Progenitor cell of endocrine pancreas (in vitro differentiated cells): ENCODE measurements at regions not wholly inside any gene's neighbourhood (a gene's known extent, or its start where the extent isn't known, plus 50 kb on each side); places are given as distances from the start of the nearest gene placed in this dataset.

ENCODE experiments used
- DNase-seq: peaks from one replicate; pipeline ENCODE4 v3.0.0; 2021; ENCODE audit warnings: low spot score; ENCODE audit not compliant: unreplicated experiment
- H3K27ac Mint-ChIP-seq: 2 replicates; pipeline ENCODE4 v1.8.0; 2021; ENCODE audit warnings: mild to moderate bottlenecking, moderate library complexity, mixed read lengths
- H3K27me3 Mint-ChIP-seq: 2 replicates; pipeline ENCODE4 v1.8.0; 2021; ENCODE audit warnings: mixed read lengths
- H3K36me3 Mint-ChIP-seq: 2 replicates; pipeline ENCODE4 v1.8.0; 2022; ENCODE audit warnings: mixed read lengths; ENCODE audit not compliant: insufficient read depth
- H3K4me1 Mint-ChIP-seq: 2 replicates; pipeline ENCODE4 v1.8.0; 2021; ENCODE audit warnings: low read depth, mixed read lengths
- H3K4me3 Mint-ChIP-seq: 2 replicates; pipeline ENCODE4 v1.8.0; 2021; ENCODE audit warnings: low read depth, mild to moderate bottlenecking, moderate library complexity, mixed read lengths
- H3K9me3 Mint-ChIP-seq: 2 replicates; pipeline ENCODE4 v1.8.0; 2021; ENCODE audit warnings: low read depth, mixed read lengths
- TF ChIP-seq, protein P1 (sequence below): fragments of 200-600 bp; sonication (generic); IDR thresholded peaks from one replicate; pipeline ENCODE4 v1.5.0; 2021; ENCODE audit warnings: antibody characterized with exemption, mild to moderate bottlenecking; ENCODE audit not compliant: unreplicated experiment

DNA sequence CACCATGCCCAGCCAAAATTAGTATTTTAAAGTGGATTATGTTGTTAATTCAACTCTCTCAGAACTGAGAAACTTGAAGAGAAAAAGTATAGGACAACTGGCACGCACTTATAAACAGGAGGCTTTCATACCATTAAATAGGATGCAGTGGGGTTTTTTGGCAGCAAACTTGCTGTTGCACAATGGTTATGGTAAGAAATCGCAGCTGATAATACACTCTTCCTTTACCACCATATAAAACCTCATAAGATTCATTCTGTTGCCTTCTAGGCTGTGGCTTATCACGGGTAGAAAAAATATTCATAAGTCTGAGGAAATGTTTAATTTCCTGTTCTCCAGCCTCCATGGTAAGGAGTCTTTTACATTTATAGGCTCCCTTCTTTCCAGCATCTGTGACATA is 95.3 kb downstream of the TMCO5A start:
- H3K4me1 Mint-ChIP-seq: no peaks in the 10 kb centered on the region
- no peaks in the 10 kb centered on the region for H3K9me3 Mint-ChIP-seq
- no peak overlapping the region for H3K27ac Mint-ChIP-seq
- no peaks in the 10 kb centered on the region for H3K27me3 Mint-ChIP-seq
- DNase-seq: no peak
- H3K4me3 Mint-ChIP-seq: no peak overlapping the region
- TF ChIP-seq, protein P1, sequence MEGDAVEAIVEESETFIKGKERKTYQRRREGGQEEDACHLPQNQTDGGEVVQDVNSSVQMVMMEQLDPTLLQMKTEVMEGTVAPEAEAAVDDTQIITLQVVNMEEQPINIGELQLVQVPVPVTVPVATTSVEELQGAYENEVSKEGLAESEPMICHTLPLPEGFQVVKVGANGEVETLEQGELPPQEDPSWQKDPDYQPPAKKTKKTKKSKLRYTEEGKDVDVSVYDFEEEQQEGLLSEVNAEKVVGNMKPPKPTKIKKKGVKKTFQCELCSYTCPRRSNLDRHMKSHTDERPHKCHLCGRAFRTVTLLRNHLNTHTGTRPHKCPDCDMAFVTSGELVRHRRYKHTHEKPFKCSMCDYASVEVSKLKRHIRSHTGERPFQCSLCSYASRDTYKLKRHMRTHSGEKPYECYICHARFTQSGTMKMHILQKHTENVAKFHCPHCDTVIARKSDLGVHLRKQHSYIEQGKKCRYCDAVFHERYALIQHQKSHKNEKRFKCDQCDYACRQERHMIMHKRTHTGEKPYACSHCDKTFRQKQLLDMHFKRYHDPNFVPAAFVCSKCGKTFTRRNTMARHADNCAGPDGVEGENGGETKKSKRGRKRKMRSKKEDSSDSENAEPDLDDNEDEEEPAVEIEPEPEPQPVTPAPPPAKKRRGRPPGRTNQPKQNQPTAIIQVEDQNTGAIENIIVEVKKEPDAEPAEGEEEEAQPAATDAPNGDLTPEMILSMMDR: no peak
- no peaks in the 10 kb centered on the region for H3K36me3 Mint-ChIP-seq

- H3K36me3 Mint-ChIP-seq: no peaks in the 10 kb centered on the region
- H3K27ac Mint-ChIP-seq: no peak overlapping the region
- H3K4me1 Mint-ChIP-seq: no peaks in the 10 kb centered on the region
- H3K4me3 Mint-ChIP-seq: no peak overlapping the region
- no peaks in the 10 kb centered on the region for H3K9me3 Mint-ChIP-seq
- no peak for DNase-seq
- peaks cover 4% of the 10 kb centered on the region for H3K27me3 Mint-ChIP-seq
- TF ChIP-seq, protein P1: no peak
Observed at GRCh38 chr15:38030609-38031008, 96.2 kb downstream of the TMCO5A start.

- no peak for DNase-seq
Observed at GRCh38 chr15:38035701-38036100, 101.3 kb downstream of the TMCO5A start.

DNA sequence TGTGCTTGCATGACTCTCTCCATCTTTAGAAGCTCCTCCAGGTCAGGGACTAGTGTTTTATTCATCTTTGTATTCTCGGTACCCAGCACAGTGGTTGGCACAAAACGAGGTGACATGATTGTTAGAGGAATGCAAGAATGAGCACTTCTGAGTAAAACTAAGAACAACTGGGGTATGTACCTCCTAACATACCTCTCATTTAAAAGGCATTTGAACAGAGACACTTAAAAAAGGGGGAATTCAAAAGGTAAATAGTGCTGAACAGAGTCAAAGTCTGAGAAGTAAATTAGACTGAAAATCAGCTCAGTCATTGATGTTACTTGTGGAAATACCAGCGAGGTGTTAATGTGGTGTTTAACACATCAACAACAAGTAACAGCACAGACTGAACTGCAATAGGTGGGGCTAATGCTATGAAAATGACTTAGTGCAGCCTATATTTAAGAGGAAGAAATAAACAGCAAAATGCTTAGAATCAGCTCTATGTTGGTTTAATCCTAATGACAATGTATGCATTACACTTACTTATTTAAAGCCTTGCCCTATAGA is 102.4 kb downstream of the TMCO5A start:
- H3K4me1 Mint-ChIP-seq: peaks cover 4% of the 10 kb centered on the region
- peaks cover 14% of the 10 kb centered on the region for H3K27me3 Mint-ChIP-seq
- no peak for DNase-seq
- TF ChIP-seq, protein P1: no peak
- no peak overlapping the region for H3K4me3 Mint-ChIP-seq
- no peaks in the 10 kb centered on the region for H3K36me3 Mint-ChIP-seq
- no peak overlapping the region for H3K27ac Mint-ChIP-seq
- H3K9me3 Mint-ChIP-seq: no peaks in the 10 kb centered on the region

More at GRCh38 chr15:38035701-38036100, 101.3 kb downstream of the TMCO5A start:
- H3K27ac Mint-ChIP-seq: no peak overlapping the region
- H3K4me3 Mint-ChIP-seq: no peak overlapping the region
- H3K4me1 Mint-ChIP-seq: no peaks in the 10 kb centered on the region
- no peaks in the 10 kb centered on the region for H3K9me3 Mint-ChIP-seq
- no peaks in the 10 kb centered on the region for H3K36me3 Mint-ChIP-seq
- peaks cover 14% of the 10 kb centered on the region for H3K27me3 Mint-ChIP-seq
- TF ChIP-seq, protein P1: no peak

DNA sequence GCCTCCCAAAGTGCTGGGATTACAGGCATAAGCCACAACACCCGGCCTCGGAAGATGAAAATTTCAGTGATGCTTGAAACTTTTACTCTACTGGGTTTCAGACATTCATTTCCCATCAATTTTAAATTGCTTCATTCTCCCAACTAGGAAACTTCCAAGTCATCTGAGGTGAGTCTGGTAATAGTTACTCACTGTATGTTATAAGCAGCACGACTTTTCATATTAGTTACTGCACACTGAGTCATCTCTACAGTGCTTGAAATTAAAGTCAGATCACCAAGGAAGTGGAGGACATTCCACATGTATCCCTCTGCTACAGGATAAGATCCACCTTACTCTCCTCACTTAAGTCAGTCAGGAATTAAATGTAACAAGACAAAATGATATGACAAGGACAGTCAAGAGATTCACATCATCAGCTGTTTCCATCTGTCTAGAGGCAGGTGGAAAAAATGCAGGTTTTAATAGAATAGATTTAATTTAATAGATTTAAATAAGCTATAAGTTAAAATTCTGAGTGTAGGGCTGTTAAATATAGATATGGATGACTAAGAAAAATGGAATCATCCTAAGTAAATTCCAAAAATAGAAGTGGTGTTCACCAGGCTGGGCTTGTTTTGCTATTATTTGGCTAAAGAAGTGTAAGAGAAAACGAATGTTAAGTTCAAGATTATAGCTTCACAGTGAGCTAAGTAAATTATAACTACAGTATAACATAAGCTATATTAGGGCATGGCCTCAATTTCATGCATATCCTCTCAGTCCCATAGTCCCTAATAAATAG is 104.4 kb downstream of the TMCO5A start:
- H3K27me3 Mint-ChIP-seq: peaks cover 17% of the 10 kb centered on the region
- TF ChIP-seq, protein P1: no peak
- no peaks in the 10 kb centered on the region for H3K36me3 Mint-ChIP-seq
- H3K9me3 Mint-ChIP-seq: no peaks in the 10 kb centered on the region
- DNase-seq: no peak
- H3K4me1 Mint-ChIP-seq: peaks cover 6% of the 10 kb centered on the region
- H3K27ac Mint-ChIP-seq: no peak overlapping the region
- H3K4me3 Mint-ChIP-seq: no peak overlapping the region
